HK-2 (cell line): ENCODE measurements at regions not wholly inside any gene's neighbourhood (a gene's known extent, or its start where the extent isn't known, plus 50 kb on each side); places are given as distances from the start of the nearest gene placed in this dataset.
"Not testable (repeated sequence)": the region's sequence is repeated elsewhere in the genome, so short reads cannot be mapped to it uniquely, and the experiment has no call there.

ENCODE experiments used
- DNase-seq: peaks from one replicate; pipeline ENCODE4 v3.0.0-alpha.2; 2018; ENCODE audit not compliant: unreplicated experiment

- no peak for DNase-seq
Observed at GRCh38 chr14:43413084-43413483, 1094.0 kb downstream of the FSCB start.

GRCh38 chr14:43411841-43412240, 1095.2 kb downstream of the FSCB start:
- no peak for DNase-seq

- DNase-seq = no peak
Observed at GRCh38 chr14:43410631-43411030, 1096.5 kb downstream of the FSCB start.

DNA sequence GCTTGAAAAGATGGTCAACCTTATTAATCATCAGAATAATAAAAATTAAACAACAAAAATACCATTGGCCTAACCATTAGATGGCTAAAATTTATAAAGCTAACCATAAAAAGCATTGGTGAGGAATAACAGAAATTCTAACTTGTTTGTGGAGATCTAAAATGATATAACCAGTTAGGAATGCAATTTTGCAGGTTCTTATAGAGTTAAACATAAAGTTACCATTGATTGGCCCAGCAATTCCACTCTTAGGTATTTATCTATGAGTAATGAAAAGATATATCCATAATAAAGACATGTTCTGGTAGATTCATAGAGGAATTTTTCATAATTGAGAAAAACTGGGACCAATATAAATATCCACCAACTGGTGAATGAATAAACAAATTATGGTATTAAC, 1098.6 kb downstream of the FSCB start:
- no peak for DNase-seq

DNA sequence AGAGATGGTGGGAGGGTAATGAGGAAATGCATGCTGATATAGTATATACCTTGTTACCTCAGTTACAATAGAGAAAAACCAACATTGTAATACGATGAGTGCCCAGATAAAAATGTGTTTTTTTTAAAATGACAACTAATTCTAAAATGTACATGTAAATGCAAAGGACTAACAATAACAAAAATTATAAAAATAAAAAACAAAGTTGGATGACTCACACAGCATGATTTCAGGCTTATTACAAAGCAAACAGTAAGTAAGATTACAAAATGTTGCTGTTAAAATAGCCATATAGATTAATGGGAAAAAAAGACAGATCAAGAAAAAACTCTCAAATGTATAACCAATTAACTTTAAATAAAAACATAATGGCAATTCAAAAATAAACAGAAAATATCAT, 1099.4 kb downstream of the FSCB start:
- no peak for DNase-seq

GRCh38 chr14:43406931-43407330, 1100.2 kb downstream of the FSCB start:
- no peak for DNase-seq

GRCh38 chr14:43399289-43399688, 1107.8 kb downstream of the FSCB start:
- DNase-seq = no peak

GRCh38 chr14:43370565-43370896, 1136.6 kb downstream of the FSCB start:
- DNase-seq = not testable (repeated sequence)

GRCh38 chr14:43369710-43370564, 1137.1 kb downstream of the FSCB start:
- no peak for DNase-seq

- DNase-seq = no peak
Observed at GRCh38 chr14:43362586-43362985, 1144.5 kb downstream of the FSCB start.

- no peak for DNase-seq
Observed at GRCh38 chr14:43361751-43362150, 1145.3 kb downstream of the FSCB start.

DNA sequence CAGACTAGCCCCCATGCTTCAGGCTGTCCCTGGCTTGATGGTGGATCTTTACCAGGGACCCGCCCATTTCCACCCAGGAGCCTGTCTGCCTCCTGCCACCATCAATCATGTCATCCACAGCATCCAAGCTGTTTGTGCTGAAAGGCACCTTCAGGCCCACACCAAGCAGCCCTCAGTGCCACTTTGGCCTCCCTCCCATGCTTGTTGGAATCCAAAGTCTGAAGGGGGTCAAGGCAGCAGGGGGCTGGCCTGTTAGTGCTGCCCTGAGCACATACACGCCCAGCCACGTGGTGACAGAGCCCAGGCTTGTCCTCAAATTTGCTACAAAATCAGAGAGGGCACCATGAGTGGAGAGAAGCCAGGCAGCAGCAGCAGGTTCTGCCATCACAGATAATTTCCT, 1146.8 kb downstream of the FSCB start:
- no peak for DNase-seq

DNA sequence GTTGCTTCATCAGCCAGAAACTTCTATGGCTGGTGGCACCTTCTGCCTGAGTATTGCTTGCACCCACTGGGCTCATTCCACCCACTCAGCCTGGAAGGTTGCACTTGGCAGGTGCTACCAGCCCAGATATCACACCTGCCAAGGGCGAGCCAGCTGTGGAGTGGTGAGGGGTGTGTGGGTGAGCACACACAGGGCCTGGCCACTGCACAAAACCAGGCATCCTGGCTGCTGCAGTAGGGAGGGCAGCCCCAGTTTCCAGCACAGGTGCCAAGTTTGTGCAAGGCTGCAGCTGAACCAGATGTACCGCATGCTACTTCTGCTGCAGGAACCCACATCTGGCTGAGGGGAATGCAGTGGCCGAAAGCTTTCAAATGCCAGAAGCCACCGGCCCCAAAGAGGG, 1147.8 kb downstream of the FSCB start:
- DNase-seq = no peak

DNA sequence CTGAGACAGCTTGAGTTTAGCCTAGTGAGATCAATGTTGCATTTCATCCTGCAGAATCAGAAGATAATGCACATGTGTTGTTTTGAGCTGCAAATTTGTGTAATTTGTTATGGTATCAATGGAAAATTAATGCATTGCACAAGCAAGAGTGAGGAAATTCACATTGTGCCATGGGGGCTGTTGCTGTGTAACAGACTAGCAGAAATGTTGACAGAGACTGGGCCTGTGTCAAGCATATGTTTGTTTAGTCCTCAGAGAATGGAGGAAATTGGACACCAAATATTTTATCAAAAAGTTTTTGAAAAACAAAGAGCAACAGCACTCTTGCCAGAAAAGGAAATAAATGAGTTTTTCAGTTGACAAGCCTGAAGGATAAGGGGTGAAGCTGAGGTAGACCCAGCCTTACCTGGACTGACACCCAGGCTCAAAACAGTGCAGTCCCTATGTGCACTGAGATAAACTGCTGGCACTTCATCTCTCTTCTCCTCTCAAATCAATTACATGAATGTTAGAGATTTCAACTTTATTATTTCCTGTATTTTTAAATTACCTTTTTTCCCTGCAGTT, 1150.0 kb downstream of the FSCB start:
- DNase-seq = no peak

DNA sequence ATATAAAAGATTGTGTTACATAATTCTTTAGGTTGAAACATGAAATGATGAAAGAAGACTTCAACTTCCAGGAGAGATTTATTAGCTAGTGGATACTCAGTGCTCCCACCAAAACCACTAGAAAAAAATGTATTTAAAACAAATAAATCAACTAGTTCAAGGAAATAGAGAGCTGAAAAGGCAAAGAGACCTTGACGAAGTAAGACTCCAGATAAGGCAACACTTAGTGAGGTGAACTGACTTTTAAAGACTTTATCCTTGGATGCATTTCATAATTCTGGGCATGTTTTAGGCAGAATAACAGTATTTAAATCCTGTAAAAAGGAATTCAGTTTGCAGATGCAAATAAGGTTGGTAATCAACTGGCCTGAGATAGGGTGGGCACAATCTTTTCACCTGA, 1150.7 kb downstream of the FSCB start:
- no peak for DNase-seq

DNA sequence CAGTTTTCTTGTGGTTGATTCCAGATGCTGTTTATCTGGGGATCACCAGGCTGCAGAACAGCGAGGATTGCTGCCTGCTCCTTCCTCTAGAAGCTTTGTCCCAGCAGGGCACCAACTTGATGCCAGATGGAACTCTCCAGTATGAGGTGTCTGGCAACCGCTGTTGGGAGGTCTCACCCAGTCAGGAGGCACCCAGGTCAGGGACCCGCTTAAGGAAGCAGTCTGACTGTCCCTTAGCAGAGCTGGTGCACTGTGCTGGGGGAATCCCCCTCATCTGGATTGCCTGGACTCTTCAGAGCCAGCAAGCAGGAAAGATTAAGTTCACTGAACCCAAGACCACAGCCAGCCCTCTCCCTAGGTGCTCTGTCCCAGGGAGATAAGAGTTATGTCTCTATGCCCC, 1165.2 kb downstream of the FSCB start:
- DNase-seq = no peak

DNA sequence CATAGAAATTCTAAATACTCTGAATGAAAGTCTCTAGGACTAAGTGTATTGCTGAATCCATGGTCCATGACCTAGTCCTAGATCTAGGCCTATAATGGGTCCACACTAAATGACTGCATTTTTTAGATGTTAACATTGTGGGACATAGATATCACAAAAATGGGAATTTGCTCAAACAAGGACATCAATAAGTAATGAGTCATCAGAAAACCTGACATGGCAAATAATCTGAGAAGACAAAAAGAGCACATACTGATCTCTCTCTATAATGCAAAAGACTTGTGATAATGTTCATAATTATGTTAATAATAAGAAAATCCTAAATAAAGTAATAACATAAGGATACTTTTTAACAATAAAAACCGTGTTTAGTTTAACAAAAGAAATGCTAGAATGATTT, 1168.4 kb downstream of the FSCB start:
- DNase-seq = no peak

- DNase-seq = no peak
Observed at GRCh38 chr14:43336351-43336750, 1170.7 kb downstream of the FSCB start.

DNA sequence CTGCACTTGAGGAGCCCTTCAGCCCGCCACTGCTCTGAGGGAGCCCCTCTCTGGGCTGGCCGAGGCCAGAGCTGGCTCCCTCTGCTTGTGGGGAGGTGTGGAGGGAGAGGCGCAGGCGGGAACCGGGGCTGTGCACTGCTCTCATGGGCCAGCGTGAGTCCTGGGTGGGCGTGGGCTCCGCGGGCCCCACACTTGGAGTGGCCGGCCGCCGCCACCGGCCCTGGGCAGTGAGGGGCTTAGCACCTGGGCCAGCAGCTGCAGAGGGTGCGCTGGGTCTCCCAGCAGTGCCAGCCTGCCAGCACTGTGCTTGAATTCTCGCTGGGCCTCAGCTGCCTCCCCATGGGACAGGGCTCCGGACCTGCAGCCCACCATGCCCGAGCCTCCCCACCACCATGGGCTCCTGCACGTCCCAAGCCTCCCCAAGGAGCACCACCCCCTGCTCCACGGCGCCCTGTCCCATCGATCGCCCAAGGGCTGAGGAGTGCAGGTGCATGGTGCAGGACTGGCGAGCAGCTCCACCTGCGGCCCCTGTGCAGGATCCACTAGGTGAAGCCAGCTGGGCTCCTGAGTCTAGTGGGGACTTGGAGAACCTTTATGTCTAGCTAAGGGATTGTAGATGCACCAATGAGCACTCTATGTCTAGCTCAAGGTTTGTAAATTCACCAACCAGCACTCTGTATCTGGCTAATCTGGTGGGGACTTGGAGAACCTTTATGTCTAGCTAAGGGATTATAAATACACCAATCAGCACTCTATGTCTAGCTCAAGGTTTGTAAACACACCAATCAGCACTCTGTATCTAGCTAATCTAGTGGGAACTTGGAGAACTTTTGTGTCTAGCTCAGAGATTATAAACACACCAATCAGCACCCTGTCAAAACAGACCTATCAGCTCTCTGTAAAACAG, 1180.3 kb downstream of the FSCB start:
- DNase-seq = not testable (repeated sequence)

DNA sequence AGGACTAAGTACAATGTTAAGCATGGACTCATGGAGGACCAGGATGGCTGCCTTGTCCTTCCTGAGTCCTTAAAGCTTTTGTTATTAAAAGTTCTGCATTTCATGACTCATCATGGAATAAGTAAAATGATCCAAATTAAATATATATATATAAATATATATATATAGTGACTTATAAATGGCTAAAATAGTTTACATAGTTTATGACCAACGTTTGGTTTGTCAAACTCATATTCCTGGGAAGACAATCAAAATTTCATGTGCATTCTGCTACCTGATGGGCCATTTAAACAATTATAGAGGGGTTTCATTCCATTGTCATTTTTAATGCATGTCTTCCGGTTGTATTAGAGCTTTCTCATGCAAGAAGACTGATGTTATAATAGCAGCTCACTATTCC, 1190.7 kb downstream of the FSCB start:
- no peak for DNase-seq

GRCh38 chr14:43313719-43314118, 1193.4 kb downstream of the FSCB start:
- no peak for DNase-seq

DNA sequence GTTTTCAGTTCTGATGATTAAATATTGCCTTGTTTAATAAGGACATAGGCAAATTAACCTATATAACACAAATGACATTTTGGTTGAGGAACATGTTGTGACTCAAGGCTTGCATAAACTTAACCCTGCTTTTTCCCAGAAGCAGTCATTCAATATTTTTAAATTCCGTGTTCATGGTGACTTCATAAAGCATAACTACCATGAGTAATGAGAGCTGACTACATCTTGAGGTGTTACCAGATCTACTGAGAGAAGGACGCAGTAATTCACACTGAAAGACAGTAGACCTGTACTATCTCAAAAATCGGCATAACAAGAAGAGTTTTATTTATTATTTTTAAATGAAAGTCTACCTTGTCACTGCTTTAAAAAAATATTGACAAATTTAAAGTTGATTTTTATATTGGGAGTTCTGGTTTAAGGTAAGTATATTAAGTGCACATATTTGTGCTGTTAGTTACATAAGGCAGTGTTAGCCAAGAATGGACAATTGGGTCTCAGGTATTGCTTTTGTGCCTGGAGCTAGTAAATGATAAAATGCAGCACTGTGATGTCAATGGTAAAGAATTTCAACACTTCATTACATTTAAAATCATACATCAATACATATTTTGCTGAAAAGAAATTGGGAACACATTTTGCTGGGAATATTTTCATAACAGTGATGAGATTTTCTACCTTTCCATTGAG, 1198.5 kb downstream of the FSCB start:
- DNase-seq = no peak
